Aorta (tissue), 5 donors: ENCODE measurements at regions not wholly inside any gene's neighbourhood (a gene's known extent, or its start where the extent isn't known, plus 50 kb on each side); places are given as distances from the start of the nearest gene placed in this dataset.
A peak's percentile ranks its signal among the peaks of the same experiment; 100 is the strongest.
"Not testable (repeated sequence)": the region's sequence is repeated elsewhere in the genome, so short reads cannot be mapped to it uniquely, and the experiment has no call there.

ENCODE experiments used
- ATAC-seq: fragments of 200-7000 bp; cut with Tn5 transposase; one replicate; pipeline ENCODE4 v1.9.1; 2022; ENCODE audit warnings: moderate library complexity; ENCODE audit not compliant: low FRiP score
- DNase-seq, 2 donors: peaks; one replicate each; pipeline ENCODE4 v3.0.0-alpha.2; 2020
- H3K27ac ChIP-seq, 2 donors: one replicate each; pipeline ENCODE4 v1.5.1; 2013; ENCODE audit warnings: low read length in 2 of 2, mild to moderate bottlenecking in 2 of 2, moderate library complexity in 2 of 2, control low read depth in 1 of 2, inconsistent platforms in 1 of 2, low read depth in 1 of 2
- H3K27me3 ChIP-seq, 2 donors: one replicate each; pipeline ENCODE4 v1.6.1; 2013; ENCODE audit warnings: control low read depth in 1 of 2, low read length in 1 of 2, mild to moderate bottlenecking in 1 of 2, moderate library complexity in 1 of 2; ENCODE audit not compliant: insufficient read depth in 2 of 2, control insufficient read depth in 1 of 2
- H3K36me3 ChIP-seq, 2 donors: one replicate each; pipeline ENCODE4 v1.6.1; 2013; ENCODE audit warnings: control low read depth in 1 of 2, low read length in 1 of 2, mild to moderate bottlenecking in 1 of 2; ENCODE audit not compliant: insufficient read depth in 2 of 2, control insufficient read depth in 1 of 2
- H3K4me1 ChIP-seq, 2 donors: one replicate each; pipeline ENCODE4 v1.6.1; 2013; ENCODE audit warnings: low read length in 2 of 2, control low read depth in 1 of 2, mild to moderate bottlenecking in 1 of 2, moderate library complexity in 1 of 2; ENCODE audit not compliant: insufficient read depth in 2 of 2, control insufficient read depth in 1 of 2
- H3K4me3 ChIP-seq, 2 donors: one replicate each; pipeline ENCODE4 v1.5.1; 2013; ENCODE audit warnings: low read length in 2 of 2, control low read depth in 1 of 2, mild to moderate bottlenecking in 1 of 2
- H3K9me3 ChIP-seq: one replicate; pipeline ENCODE4 v1.6.1; 2013; ENCODE audit warnings: mild to moderate bottlenecking, low read length; ENCODE audit not compliant: control insufficient read depth
- WGBS, 2 donors: extraction: QIAGEN DNeasy Blood & Tissue Kit; methylation state at CpG; one replicate each; pipeline ENCODE4 v1.1.7; 2013; 5-methylcytosine and 5-hydroxymethylcytosine counted together
- intact Hi-C, 2 donors: fragments of 100-400 bp; cut with DNase I; formaldehyde crosslinking; loops; one replicate each; pipeline versions ENCODE4 v1.14.2 to v1.15.0; 2022
- donor health status: healthy with polysubstance abuse.
- donor health status: Bipolar disorder and iron deficiency.
- donor health status: DM: no; HTN: no; CAD: no.
- donor health status: DM: no; HTN: no; CAD: no.
- donor health status: DM: yes; HTN: yes; CAD: no.

- intact Hi-C loops: no loop called here
- no peaks in the 10 kb centered on the region for H3K36me3 ChIP-seq
- no peaks in the 10 kb centered on the region for H3K27me3 ChIP-seq
- no peaks in the 10 kb centered on the region for H3K4me1 ChIP-seq
- 77 to 86% methylated on average over 2 of the region's 2 CpGs for WGBS, 2 donors
- no peaks in the 10 kb centered on the region for H3K9me3 ChIP-seq
- ATAC-seq (no peak), DNase-seq (no peak)
- H3K27ac ChIP-seq: no peak overlapping the region
- no peak overlapping the region for H3K4me3 ChIP-seq
Observed at GRCh38 chr5:29134418-29134817, 2059.1 kb upstream of the CDH6 start.

- Histone ChIP-seq H3K4me1 (no peaks in the 10 kb centered on the region), H3K27ac (no peak overlapping the region), H3K27me3 (no peaks in the 10 kb centered on the region), H3K36me3 (no peaks in the 10 kb centered on the region), H3K4me3 (no peak overlapping the region), H3K9me3 (peaks cover 1% of the 10 kb centered on the region)
- ATAC-seq (no peak), DNase-seq (no peak)
- 60 to 62% methylated on average over 2 of the region's 2 CpGs for WGBS, 2 donors
- intact Hi-C loops: no loop called here
Observed at GRCh38 chr5:29131285-29131684, 2062.2 kb upstream of the CDH6 start.

GRCh38 chr5:29130786-29131185, 2062.7 kb upstream of the CDH6 start:
- H3K27ac ChIP-seq: no peak overlapping the region
- intact Hi-C loops: no loop called here
- H3K4me3 ChIP-seq: no peak overlapping the region
- H3K9me3 ChIP-seq: peaks cover 1% of the 10 kb centered on the region
- H3K36me3 ChIP-seq: no peaks in the 10 kb centered on the region
- H3K4me1 ChIP-seq: no peaks in the 10 kb centered on the region
- H3K27me3 ChIP-seq: no peaks in the 10 kb centered on the region
- ATAC-seq: no peak
- 70 to 72% methylated on average over 2 of the region's 2 CpGs for WGBS, 2 donors
- DNase-seq: no peak

DNA sequence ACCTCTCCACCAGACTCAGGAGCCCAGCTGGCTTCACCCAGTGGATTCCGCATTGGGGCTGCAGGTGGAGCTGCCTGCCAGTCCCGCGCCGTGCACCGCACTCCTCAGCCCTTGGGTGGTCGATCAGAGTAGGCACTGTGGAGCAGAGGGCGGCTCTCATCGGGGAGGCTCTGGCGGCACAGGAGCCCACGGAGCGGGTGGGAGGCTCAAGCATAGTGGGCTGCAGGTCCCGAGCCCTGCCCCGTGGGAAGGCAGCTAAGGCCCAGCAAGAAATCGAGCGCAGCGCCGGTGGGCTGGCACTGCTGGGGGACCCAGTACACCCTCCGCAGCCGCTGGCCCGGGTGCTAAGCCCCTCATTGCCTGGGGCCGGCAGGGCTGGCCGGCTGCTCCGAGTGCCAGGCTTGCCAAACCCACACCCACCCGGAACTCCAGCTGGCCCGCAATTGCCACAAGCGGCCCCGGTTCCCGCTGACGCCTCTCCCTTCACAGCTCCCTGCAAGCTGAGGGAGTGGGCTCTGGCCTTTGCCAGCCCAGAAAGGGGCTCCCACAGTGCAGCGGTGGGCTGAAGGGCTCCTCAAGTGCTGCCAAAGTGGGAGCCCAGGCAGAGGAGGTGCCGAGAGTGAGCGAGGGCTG, 2065.8 kb upstream of the CDH6 start:
- H3K36me3 ChIP-seq, DNase-seq, H3K4me3 ChIP-seq, H3K4me1 ChIP-seq, H3K27ac ChIP-seq, H3K9me3 ChIP-seq, intact Hi-C loops, H3K27me3 ChIP-seq, ATAC-seq: not testable (repeated sequence)
- 95 to 97% methylated on average over 27 to 32 of the region's 32 CpGs for WGBS, 2 donors

- ATAC-seq, DNase-seq, H3K27ac ChIP-seq, H3K9me3 ChIP-seq, intact Hi-C loops, H3K27me3 ChIP-seq, H3K4me1 ChIP-seq, H3K4me3 ChIP-seq, H3K36me3 ChIP-seq: not testable (repeated sequence)
- WGBS, 2 donors: 87 to 88% methylated on average over 14 of the region's 14 CpGs
Observed at GRCh38 chr5:29126462-29126861, 2067.0 kb upstream of the CDH6 start.

DNA sequence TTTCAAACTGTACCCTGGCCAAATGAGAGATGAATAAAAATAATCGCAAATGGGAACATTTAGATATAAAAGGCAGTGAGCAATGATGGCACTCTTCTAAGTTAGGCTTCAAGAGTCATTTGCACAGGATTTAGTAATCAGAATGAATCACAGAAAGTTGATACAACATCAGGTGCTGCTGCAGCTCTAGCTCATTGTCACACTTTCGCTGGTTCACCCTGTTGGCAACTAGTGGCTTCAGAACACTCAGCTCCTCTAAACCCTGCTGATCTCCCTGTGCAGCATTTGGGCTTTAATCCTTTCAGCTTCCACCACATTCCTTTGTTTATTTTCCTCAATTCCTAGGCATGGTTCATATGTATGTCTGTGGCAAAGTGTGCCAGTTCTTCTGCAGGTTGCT, 2071.2 kb upstream of the CDH6 start:
- no peak overlapping the region for H3K27ac ChIP-seq
- intact Hi-C loops: no loop called here
- WGBS, 2 donors: 79 to 85% methylated on average over 2 of the region's 2 CpGs

GRCh38 chr5:29114331-29114768, 2076.0 kb upstream of the CDH9 start:
- no peak for DNase-seq

More for the DNA sequence above, 2071.2 kb upstream of the CDH6 start:
- Histone ChIP-seq H3K4me1 (no peaks in the 10 kb centered on the region), H3K9me3 (no peaks in the 10 kb centered on the region), H3K4me3 (no peak overlapping the region), H3K36me3 (no peaks in the 10 kb centered on the region), H3K27me3 (no peaks in the 10 kb centered on the region)
- no peak for ATAC-seq
- DNase-seq: no peak

GRCh38 chr5:29113516-29113915, 2075.1 kb upstream of the CDH9 start:
- WGBS, 2 donors: 91 to 97% methylated on average over 2 of the region's 2 CpGs
- H3K4me1 ChIP-seq: no peaks in the 10 kb centered on the region
- no peaks in the 10 kb centered on the region for H3K27me3 ChIP-seq
- DNase-seq: no peak
- H3K9me3 ChIP-seq: peaks cover 4% of the 10 kb centered on the region
- H3K27ac ChIP-seq: no peak overlapping the region
- no peaks in the 10 kb centered on the region for H3K36me3 ChIP-seq
- intact Hi-C loops: no loop called here
- no peak overlapping the region for H3K4me3 ChIP-seq
- no peak for ATAC-seq

More at GRCh38 chr5:29114331-29114768, 2076.0 kb upstream of the CDH9 start:
- Histone ChIP-seq H3K36me3 (no peaks in the 10 kb centered on the region), H3K27me3 (no peaks in the 10 kb centered on the region), H3K9me3 (peaks cover 4% of the 10 kb centered on the region), H3K4me3 (no peak overlapping the region), H3K27ac (no peak overlapping the region), H3K4me1 (no peaks in the 10 kb centered on the region)
- peak; percentile 44 for ATAC-seq
- intact Hi-C loops: no loop called here

GRCh38 chr5:29099585-29099984, 2061.2 kb upstream of the CDH9 start:
- H3K27me3 ChIP-seq: no peaks in the 10 kb centered on the region
- no peak overlapping the region for H3K27ac ChIP-seq
- H3K4me3 ChIP-seq: no peak overlapping the region
- ATAC-seq (no peak), DNase-seq (no peak)
- WGBS, 2 donors: 92 to 95% methylated on average over 3 of the region's 3 CpGs
- intact Hi-C loops: no loop called here
- H3K36me3 ChIP-seq: no peaks in the 10 kb centered on the region
- no peaks in the 10 kb centered on the region for H3K4me1 ChIP-seq
- H3K9me3 ChIP-seq: no peaks in the 10 kb centered on the region
